Stomach (tissue), 4 donors: ENCODE measurements at regions not wholly inside any gene's neighbourhood (a gene's known extent, or its start where the extent isn't known, plus 50 kb on each side); places are given as distances from the start of the nearest gene placed in this dataset.

Experiments
- CTCF ChIP-seq, 7 experiments: fragments of 450-650 bp in 4 of 7; fragments of 200-600 bp in 3 of 7; sonication (generic) in 3 of 7; IDR thresholded peaks; one replicate each; pipeline ENCODE4 v1.5.1; 2016 to 2019; ENCODE audit warnings: antibody characterized with exemption in 7 of 7, control low read depth in 2 of 7, mild to moderate bottlenecking in 1 of 7
- EP300 ChIP-seq: sonication (generic); formaldehyde crosslinking; IDR thresholded peaks from one replicate; pipeline ENCODE4 v1.6.1; 2017; ENCODE audit warnings: antibody characterized with exemption
- POLR2A ChIP-seq, 4 donors: fragments of 450-650 bp; IDR thresholded peaks; one replicate each; pipeline ENCODE4 v1.6.1; 2016; ENCODE audit warnings: antibody characterized with exemption in 4 of 4, control low read depth in 2 of 4, mild to moderate bottlenecking in 1 of 4, moderate library complexity in 1 of 4
- POLR2AphosphoS5 ChIP-seq, 3 donors: sonication (generic); formaldehyde crosslinking; IDR thresholded peaks; one replicate each; pipeline ENCODE4 v1.6.1; 2016; ENCODE audit warnings: antibody characterized with exemption in 3 of 3

GRCh38 chr1:229088711-229089110 lies 182.2 kb upstream of the RAB4A start:
- TF ChIP-seq CTCF (IDR thresholded peaks at IDR 0.05) = no peak
- TF ChIP-seq EP300 = no peak
- no peak for TF ChIP-seq POLR2AphosphoS5 (IDR thresholded peaks at IDR 0.05)
- no peak for TF ChIP-seq POLR2A (IDR thresholded peaks at IDR 0.05)
